HCT116 (cell line): ENCODE measurements at regions not wholly inside any gene's neighbourhood (a gene's known extent, or its start where the extent isn't known, plus 50 kb on each side); places are given as distances from the start of the nearest gene placed in this dataset.

Source experiments
- CEBPB ChIP-seq: IDR thresholded peaks from 2 replicates; pipeline ENCODE4 v1.6.1; 2012; ENCODE audit warnings: low read depth
- ELF1 ChIP-seq: IDR thresholded peaks from 2 replicates; pipeline ENCODE4 v1.6.1; 2012; ENCODE audit warnings: low read depth, borderline replicate concordance
- EZH2phosphoT487 ChIP-seq: fragments of 200-600 bp; IDR thresholded peaks from 2 replicates; pipeline ENCODE4 v1.6.1; 2018; ENCODE audit warnings: antibody characterized with exemption, borderline replicate concordance
- MAX ChIP-seq: IDR thresholded peaks from 2 replicates; pipeline ENCODE4 v1.6.1; 2012
- POLR2A ChIP-seq: IDR thresholded peaks from 2 replicates; pipeline ENCODE4 v1.7.0; 2011; ENCODE audit warnings: borderline replicate concordance; ENCODE audit not compliant: insufficient read depth, insufficient read length; ENCODE audit errors: extremely low read depth
- POLR2AphosphoS5 ChIP-seq: IDR thresholded peaks from 2 replicates; pipeline ENCODE4 v1.6.1; 2011; ENCODE audit warnings: mild to moderate bottlenecking, low read depth, low read length, moderate library complexity
- SIN3A ChIP-seq: IDR thresholded peaks from 2 replicates; pipeline ENCODE4 v1.6.1; 2012; ENCODE audit warnings: low read depth
- SP1 ChIP-seq: IDR thresholded peaks from 2 replicates; pipeline ENCODE4 v1.6.1; 2012; ENCODE audit warnings: low read depth
- TCF7L2 ChIP-seq: IDR thresholded peaks from 2 replicates; pipeline ENCODE4 v1.7.0; 2011; ENCODE audit warnings: borderline replicate concordance, inconsistent platforms; ENCODE audit not compliant: insufficient read depth, insufficient read length; ENCODE audit errors: extremely low read depth
- ZBTB33 ChIP-seq: IDR thresholded peaks from 2 replicates; pipeline ENCODE4 v1.6.1; 2011; ENCODE audit warnings: mild to moderate bottlenecking, low read length, moderate library complexity; ENCODE audit not compliant: insufficient replicate concordance; ENCODE audit errors: extremely low read depth
- ZNF274 ChIP-seq: fragments of 200-500 bp; sonication (Bioruptor generic); IDR thresholded peaks from 2 replicates; pipeline ENCODE4 v1.6.1; 2014; ENCODE audit warnings: mild to moderate bottlenecking, low read depth, low read length, inconsistent platforms
- TF ChIP-seq, protein P1 (sequence below), 3 experiments: fragments of 200-600 bp in 1 of 3; sonication (generic) in 1 of 3; IDR thresholded peaks in 2 of 3; conservative IDR thresholded peaks in 1 of 3; 2 replicates each; pipeline ENCODE4 v1.5.1; 2012 to 2017; ENCODE audit warnings: low read depth in 2 of 3, low read length in 2 of 3, antibody characterized with exemption in 1 of 3, borderline replicate concordance in 1 of 3, control low read depth in 1 of 3, mild to moderate bottlenecking in 1 of 3, mixed read lengths in 1 of 3, mixed run types in 1 of 3, moderate library complexity in 1 of 3; ENCODE audit not compliant: insufficient read depth in 1 of 3
- TF ChIP-seq, protein P2 (sequence below): IDR thresholded peaks from 2 replicates; pipeline ENCODE4 v1.6.1; 2012; ENCODE audit warnings: low read depth

DNA sequence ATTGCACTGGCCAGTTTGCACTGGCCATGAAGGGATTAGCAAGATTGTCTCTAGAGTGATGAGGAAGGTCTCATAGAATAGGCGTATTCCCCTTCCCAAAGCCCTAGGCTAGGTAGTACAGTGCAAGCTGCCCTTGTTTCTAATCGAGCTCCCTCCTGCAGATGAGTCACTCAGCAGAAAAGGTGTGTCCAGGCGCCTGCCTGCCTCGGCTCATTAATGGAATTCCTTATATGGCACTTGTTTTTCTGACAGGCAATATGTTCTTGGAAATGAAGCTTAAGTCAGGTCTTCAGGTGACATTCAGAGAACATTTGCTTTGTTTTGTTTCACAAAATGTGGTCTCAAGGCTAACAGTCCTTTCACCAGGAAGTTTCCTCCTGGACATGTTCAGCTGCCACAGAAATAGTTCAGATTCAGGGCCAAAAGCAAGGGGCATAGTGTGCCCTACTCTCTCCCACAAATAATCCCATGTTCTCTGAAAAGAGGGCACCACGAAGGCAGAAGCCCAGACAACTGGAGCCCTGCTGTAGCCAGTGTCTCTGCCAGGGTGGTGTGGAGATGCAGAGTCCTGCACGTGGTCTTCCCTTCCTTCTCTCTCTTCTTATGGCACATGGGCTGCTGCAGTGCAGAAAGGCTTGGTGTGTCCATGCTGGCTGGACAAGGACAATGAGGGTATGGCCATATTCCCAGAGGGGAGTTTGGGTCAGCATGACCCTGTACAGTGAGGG, 281.1 kb upstream of the MAP3K1 start:
- TF ChIP-seq POLR2AphosphoS5: no peak
- TF ChIP-seq MAX: peak; percentile 11; the same call in 1 of the 2 replicates
- TF ChIP-seq, protein P1, sequence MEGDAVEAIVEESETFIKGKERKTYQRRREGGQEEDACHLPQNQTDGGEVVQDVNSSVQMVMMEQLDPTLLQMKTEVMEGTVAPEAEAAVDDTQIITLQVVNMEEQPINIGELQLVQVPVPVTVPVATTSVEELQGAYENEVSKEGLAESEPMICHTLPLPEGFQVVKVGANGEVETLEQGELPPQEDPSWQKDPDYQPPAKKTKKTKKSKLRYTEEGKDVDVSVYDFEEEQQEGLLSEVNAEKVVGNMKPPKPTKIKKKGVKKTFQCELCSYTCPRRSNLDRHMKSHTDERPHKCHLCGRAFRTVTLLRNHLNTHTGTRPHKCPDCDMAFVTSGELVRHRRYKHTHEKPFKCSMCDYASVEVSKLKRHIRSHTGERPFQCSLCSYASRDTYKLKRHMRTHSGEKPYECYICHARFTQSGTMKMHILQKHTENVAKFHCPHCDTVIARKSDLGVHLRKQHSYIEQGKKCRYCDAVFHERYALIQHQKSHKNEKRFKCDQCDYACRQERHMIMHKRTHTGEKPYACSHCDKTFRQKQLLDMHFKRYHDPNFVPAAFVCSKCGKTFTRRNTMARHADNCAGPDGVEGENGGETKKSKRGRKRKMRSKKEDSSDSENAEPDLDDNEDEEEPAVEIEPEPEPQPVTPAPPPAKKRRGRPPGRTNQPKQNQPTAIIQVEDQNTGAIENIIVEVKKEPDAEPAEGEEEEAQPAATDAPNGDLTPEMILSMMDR (IDR thresholded peaks at IDR 0.05 in 2 of 3, conservative IDR thresholded peaks at IDR 0.05 in 1 of 3; ENCODE audit: borderline replicate concordance in 1 of 3, insufficient read depth in 1 of 3, low read depth in 2 of 3, low read length in 2 of 3): no peak
- TF ChIP-seq TCF7L2: peak; percentile 11
- TF ChIP-seq CEBPB: no peak
- TF ChIP-seq POLR2A: no peak
- TF ChIP-seq, protein P2, sequence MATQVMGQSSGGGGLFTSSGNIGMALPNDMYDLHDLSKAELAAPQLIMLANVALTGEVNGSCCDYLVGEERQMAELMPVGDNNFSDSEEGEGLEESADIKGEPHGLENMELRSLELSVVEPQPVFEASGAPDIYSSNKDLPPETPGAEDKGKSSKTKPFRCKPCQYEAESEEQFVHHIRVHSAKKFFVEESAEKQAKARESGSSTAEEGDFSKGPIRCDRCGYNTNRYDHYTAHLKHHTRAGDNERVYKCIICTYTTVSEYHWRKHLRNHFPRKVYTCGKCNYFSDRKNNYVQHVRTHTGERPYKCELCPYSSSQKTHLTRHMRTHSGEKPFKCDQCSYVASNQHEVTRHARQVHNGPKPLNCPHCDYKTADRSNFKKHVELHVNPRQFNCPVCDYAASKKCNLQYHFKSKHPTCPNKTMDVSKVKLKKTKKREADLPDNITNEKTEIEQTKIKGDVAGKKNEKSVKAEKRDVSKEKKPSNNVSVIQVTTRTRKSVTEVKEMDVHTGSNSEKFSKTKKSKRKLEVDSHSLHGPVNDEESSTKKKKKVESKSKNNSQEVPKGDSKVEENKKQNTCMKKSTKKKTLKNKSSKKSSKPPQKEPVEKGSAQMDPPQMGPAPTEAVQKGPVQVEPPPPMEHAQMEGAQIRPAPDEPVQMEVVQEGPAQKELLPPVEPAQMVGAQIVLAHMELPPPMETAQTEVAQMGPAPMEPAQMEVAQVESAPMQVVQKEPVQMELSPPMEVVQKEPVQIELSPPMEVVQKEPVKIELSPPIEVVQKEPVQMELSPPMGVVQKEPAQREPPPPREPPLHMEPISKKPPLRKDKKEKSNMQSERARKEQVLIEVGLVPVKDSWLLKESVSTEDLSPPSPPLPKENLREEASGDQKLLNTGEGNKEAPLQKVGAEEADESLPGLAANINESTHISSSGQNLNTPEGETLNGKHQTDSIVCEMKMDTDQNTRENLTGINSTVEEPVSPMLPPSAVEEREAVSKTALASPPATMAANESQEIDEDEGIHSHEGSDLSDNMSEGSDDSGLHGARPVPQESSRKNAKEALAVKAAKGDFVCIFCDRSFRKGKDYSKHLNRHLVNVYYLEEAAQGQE: no peak
- no peak for TF ChIP-seq SIN3A
- no peak for TF ChIP-seq ELF1
- peak; percentile 44; the same call in 1 of the 2 replicates for TF ChIP-seq SP1
- no peak for TF ChIP-seq ZNF274
- no peak for TF ChIP-seq EZH2phosphoT487
- no peak for TF ChIP-seq ZBTB33
